Ishikawa (cell line): ENCODE measurements at regions not wholly inside any gene's neighbourhood (a gene's known extent, or its start where the extent isn't known, plus 50 kb on each side); places are given as distances from the start of the nearest gene placed in this dataset.

Experiments
- CREB1 ChIP-seq: IDR thresholded peaks from 2 replicates; pipeline ENCODE4 v1.6.1; 2012; ENCODE audit warnings: low read depth
- EP300 ChIP-seq: IDR thresholded peaks from 2 replicates; pipeline ENCODE4 v1.6.1; 2012; ENCODE audit warnings: borderline replicate concordance
- FOXM1 ChIP-seq: IDR thresholded peaks from 2 replicates; pipeline ENCODE4 v1.6.1; 2012; ENCODE audit warnings: low read depth, borderline replicate concordance
- TAF1 ChIP-seq: IDR thresholded peaks from 2 replicates; pipeline ENCODE4 v1.6.1; 2012; ENCODE audit warnings: low read depth, mild to moderate bottlenecking
- TF ChIP-seq, protein P1 (sequence below): IDR thresholded peaks from 2 replicates; pipeline ENCODE4 v1.6.1; 2012
- TF ChIP-seq, protein P2 (sequence below): IDR thresholded peaks from 2 replicates; pipeline ENCODE4 v1.6.1; 2012; ENCODE audit warnings: low read depth, mild to moderate bottlenecking

DNA sequence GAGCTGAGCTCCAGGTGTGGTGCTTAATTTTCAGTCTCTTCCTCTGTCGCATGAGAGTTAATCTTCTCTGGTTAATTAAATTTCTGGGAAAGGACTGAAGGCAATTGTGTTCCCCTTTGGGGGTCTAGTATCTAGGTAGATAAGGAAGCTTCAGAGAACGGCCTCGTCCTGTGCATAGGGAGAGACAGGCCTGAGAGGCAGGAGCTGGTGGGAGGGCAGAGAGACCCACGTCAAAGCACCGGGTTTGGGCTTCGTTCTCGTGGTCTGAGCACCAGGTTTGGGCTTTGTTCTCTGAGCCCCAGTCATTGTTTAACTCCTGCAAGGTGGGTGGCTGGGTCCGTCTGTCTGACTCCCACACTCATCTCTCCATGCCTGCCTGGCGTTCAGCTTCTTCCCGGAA lies 160.8 kb upstream of the PITRM1 start:
- TF ChIP-seq CREB1 (no peak), FOXM1 (no peak), EP300 (no peak), TAF1 (no peak)
- TF ChIP-seq, protein P1, sequence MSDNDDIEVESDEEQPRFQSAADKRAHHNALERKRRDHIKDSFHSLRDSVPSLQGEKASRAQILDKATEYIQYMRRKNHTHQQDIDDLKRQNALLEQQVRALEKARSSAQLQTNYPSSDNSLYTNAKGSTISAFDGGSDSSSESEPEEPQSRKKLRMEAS, result no peak
- TF ChIP-seq, protein P2, sequence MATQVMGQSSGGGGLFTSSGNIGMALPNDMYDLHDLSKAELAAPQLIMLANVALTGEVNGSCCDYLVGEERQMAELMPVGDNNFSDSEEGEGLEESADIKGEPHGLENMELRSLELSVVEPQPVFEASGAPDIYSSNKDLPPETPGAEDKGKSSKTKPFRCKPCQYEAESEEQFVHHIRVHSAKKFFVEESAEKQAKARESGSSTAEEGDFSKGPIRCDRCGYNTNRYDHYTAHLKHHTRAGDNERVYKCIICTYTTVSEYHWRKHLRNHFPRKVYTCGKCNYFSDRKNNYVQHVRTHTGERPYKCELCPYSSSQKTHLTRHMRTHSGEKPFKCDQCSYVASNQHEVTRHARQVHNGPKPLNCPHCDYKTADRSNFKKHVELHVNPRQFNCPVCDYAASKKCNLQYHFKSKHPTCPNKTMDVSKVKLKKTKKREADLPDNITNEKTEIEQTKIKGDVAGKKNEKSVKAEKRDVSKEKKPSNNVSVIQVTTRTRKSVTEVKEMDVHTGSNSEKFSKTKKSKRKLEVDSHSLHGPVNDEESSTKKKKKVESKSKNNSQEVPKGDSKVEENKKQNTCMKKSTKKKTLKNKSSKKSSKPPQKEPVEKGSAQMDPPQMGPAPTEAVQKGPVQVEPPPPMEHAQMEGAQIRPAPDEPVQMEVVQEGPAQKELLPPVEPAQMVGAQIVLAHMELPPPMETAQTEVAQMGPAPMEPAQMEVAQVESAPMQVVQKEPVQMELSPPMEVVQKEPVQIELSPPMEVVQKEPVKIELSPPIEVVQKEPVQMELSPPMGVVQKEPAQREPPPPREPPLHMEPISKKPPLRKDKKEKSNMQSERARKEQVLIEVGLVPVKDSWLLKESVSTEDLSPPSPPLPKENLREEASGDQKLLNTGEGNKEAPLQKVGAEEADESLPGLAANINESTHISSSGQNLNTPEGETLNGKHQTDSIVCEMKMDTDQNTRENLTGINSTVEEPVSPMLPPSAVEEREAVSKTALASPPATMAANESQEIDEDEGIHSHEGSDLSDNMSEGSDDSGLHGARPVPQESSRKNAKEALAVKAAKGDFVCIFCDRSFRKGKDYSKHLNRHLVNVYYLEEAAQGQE, result no peak
